GM23338 (cell line): ENCODE measurements at regions not wholly inside any gene's neighbourhood (a gene's known extent, or its start where the extent isn't known, plus 50 kb on each side); places are given as distances from the start of the nearest gene placed in this dataset.
"Not testable (repeated sequence)": the region's sequence is repeated elsewhere in the genome, so short reads cannot be mapped to it uniquely, and the experiment has no call there.

Source experiments
- ATAC-seq: fragments of 200-7000 bp; cut with Tn5 transposase; 3 replicates; pipeline ENCODE4 v1.9.1; 2020
- DNase-seq: peaks from one replicate; pipeline ENCODE4 v3.0.0-alpha.2; 2015; ENCODE audit warnings: low spot score
- H2AFZ ChIP-seq: fragments of 200-600 bp; sonication (generic); 2 replicates; pipeline ENCODE4 v1.8.0; 2016; ENCODE audit warnings: antibody characterized with exemption, mild to moderate bottlenecking, moderate library complexity
- H3F3A ChIP-seq: fragments of 200-600 bp; sonication (generic); replicated peaks from 2 replicates; pipeline ENCODE4 v1.8.0; 2017; ENCODE audit warnings: antibody characterized with exemption, mixed run types, low read depth
- H3K27ac ChIP-seq: fragments of 200-600 bp; sonication (generic); 2 replicates; pipeline ENCODE4 v1.6.1; 2016; ENCODE audit warnings: low read depth
- H3K27me3 ChIP-seq: fragments of 200-600 bp; sonication (generic); 2 replicates; pipeline ENCODE4 v1.8.0; 2016; ENCODE audit warnings: mild to moderate bottlenecking, mixed run types, moderate library complexity; ENCODE audit not compliant: insufficient read depth
- H3K36me3 ChIP-seq: fragments of 200-600 bp; sonication (generic); 2 replicates; pipeline ENCODE4 v1.8.0; 2016; ENCODE audit warnings: mild to moderate bottlenecking; ENCODE audit not compliant: insufficient read depth
- H3K4me1 ChIP-seq: fragments of 200-600 bp; sonication (generic); 2 replicates; pipeline ENCODE4 v1.8.0; 2016; ENCODE audit warnings: mild to moderate bottlenecking, moderate library complexity; ENCODE audit not compliant: insufficient read depth
- H3K4me2 ChIP-seq: fragments of 200-600 bp; sonication (generic); 2 replicates; pipeline ENCODE4 v1.7.1; 2017; ENCODE audit warnings: mixed run types
- H3K4me3 ChIP-seq: fragments of 200-600 bp; sonication (generic); 2 replicates; pipeline ENCODE4 v1.6.1; 2016; ENCODE audit warnings: mixed run types
- H3K79me2 ChIP-seq: fragments of 200-600 bp; sonication (generic); replicated peaks from 2 replicates; pipeline ENCODE4 v1.8.0; 2017; ENCODE audit warnings: mild to moderate bottlenecking; ENCODE audit not compliant: insufficient read depth
- H3K9me2 ChIP-seq: fragments of 200-600 bp; sonication (generic); 2 replicates; pipeline ENCODE4 v1.8.0; 2017; ENCODE audit not compliant: insufficient read depth
- H4K20me1 ChIP-seq: fragments of 200-600 bp; sonication (generic); replicated peaks from 2 replicates; pipeline ENCODE4 v1.8.0; 2017; ENCODE audit warnings: mild to moderate bottlenecking; ENCODE audit not compliant: insufficient read depth
- H3K27ac Mint-ChIP-seq: 2 replicates; pipeline ENCODE4 v1.8.0; 2020; ENCODE audit warnings: inconsistent platforms, mild to moderate bottlenecking, moderate library complexity, mixed read lengths
- H3K27me3 Mint-ChIP-seq: 3 replicates; pipeline ENCODE4 v1.8.0; 2022; ENCODE audit warnings: low read depth, mild to moderate bottlenecking, moderate library complexity, mixed read lengths, inconsistent platforms; ENCODE audit not compliant: insufficient read depth, poor library complexity
- H3K36me3 Mint-ChIP-seq: 3 replicates; pipeline ENCODE4 v1.8.0; 2021; ENCODE audit warnings: low read depth, mild to moderate bottlenecking, inconsistent platforms, moderate library complexity, mixed read lengths
- H3K4me1 Mint-ChIP-seq: 3 replicates; pipeline ENCODE4 v1.8.0; 2020; ENCODE audit warnings: mild to moderate bottlenecking, inconsistent platforms, mixed read lengths
- H3K4me3 Mint-ChIP-seq: 3 replicates; pipeline ENCODE4 v1.8.0; 2021; ENCODE audit warnings: moderate library complexity, mild to moderate bottlenecking, inconsistent platforms, mixed read lengths
- H3K9me3 Mint-ChIP-seq: 3 replicates; pipeline ENCODE4 v1.8.0; 2020; ENCODE audit warnings: moderate library complexity, mild to moderate bottlenecking, inconsistent platforms, mixed read lengths
- EZH2 ChIP-seq: fragments of 200-600 bp; sonication (generic); IDR thresholded peaks from one replicate; pipeline ENCODE4 v1.8.0; 2017; ENCODE audit warnings: antibody characterized with exemption, mild to moderate bottlenecking, low read depth; ENCODE audit not compliant: unreplicated experiment
- EZH2phosphoT487 ChIP-seq: fragments of 200-600 bp; sonication (generic); IDR thresholded peaks from one replicate; pipeline ENCODE4 v1.8.1; 2018; ENCODE audit warnings: antibody characterized with exemption; ENCODE audit not compliant: unreplicated experiment
- NANOG ChIP-seq: IDR thresholded peaks from 2 replicates; pipeline ENCODE4 v1.6.1; 2016; ENCODE audit warnings: antibody characterized with exemption, borderline replicate concordance
- POLR2AphosphoS5 ChIP-seq: IDR thresholded peaks from 2 replicates; pipeline ENCODE4 v1.6.1; 2016; ENCODE audit warnings: antibody characterized with exemption, low read depth
- STAT1 ChIP-seq: IDR thresholded peaks from one replicate; pipeline ENCODE4 v1.6.1; 2016; ENCODE audit warnings: antibody characterized with exemption; ENCODE audit not compliant: unreplicated experiment
- ZNF114 ChIP-seq: fragments of 250-450 bp; sonication (Bioruptor Pico); IDR thresholded peaks from 2 replicates; pipeline ENCODE4 v1.5.0; 2020; ENCODE audit warnings: mild to moderate bottlenecking, moderate library complexity

GRCh38 chr10:30708234-30708633 lies 78.7 kb upstream of the LYZL2 start:
- TF ChIP-seq NANOG (no peak), STAT1 (no peak)
- no peak overlapping the region for H3K4me3 Mint-ChIP-seq
- Histone ChIP-seq H3K4me3 (no peak overlapping the region), H3F3A (no peaks in the 10 kb centered on the region), H2AFZ (no peak overlapping the region), H4K20me1 (no peaks in the 10 kb centered on the region), H3K79me2 (no peaks in the 10 kb centered on the region), H3K27me3 (no peaks in the 10 kb centered on the region), H3K27ac (no peak overlapping the region), H3K4me2 (no peak overlapping the region), H3K4me1 (peaks cover 8% of the 10 kb centered on the region), H3K36me3 (no peaks in the 10 kb centered on the region), H3K9me2 (no peaks in the 10 kb centered on the region)
- H3K36me3 Mint-ChIP-seq = peaks cover 3% of the 10 kb centered on the region; the same call in 2 of the 3 replicates
- peaks cover 22% of the 10 kb centered on the region for H3K4me1 Mint-ChIP-seq
- H3K27me3 Mint-ChIP-seq = peaks cover 10% of the 10 kb centered on the region
- H3K27ac Mint-ChIP-seq = no peak overlapping the region
- peaks cover 2% of the 10 kb centered on the region for H3K9me3 Mint-ChIP-seq
- ATAC-seq (no peak), DNase-seq (no peak)

GRCh38 chr10:30706189-30706588 lies 76.6 kb upstream of the LYZL2 start:
- not testable (repeated sequence) for H3K4me2 ChIP-seq
- H3K27me3 Mint-ChIP-seq = peaks cover 11% of the 10 kb centered on the region

GRCh38 chr10:30705625-30706149 lies 76.1 kb upstream of the LYZL2 start:
- Histone ChIP-seq H3K4me2 (peak overlapping the region; percentile 57), H3K27me3 (no peaks in the 10 kb centered on the region), H3K79me2 (no peaks in the 10 kb centered on the region), H3K4me1 (peaks cover 21% of the 10 kb centered on the region), H4K20me1 (no peaks in the 10 kb centered on the region), H3K27ac (no peak overlapping the region), H3K9me2 (no peaks in the 10 kb centered on the region), H2AFZ (peak overlapping the region; percentile 84), H3K36me3 (no peaks in the 10 kb centered on the region), H3K4me3 (no peak overlapping the region), H3F3A (no peaks in the 10 kb centered on the region)
- Mint-ChIP-seq H3K9me3 (no peaks in the 10 kb centered on the region), H3K4me3 (0 out of 3 replicates have a peak overlapping the region, but pooled peaks have one; percentile 12), H3K36me3 (no peaks in the 10 kb centered on the region), H3K27ac (no peak overlapping the region), H3K27me3 (peaks cover 9% of the 10 kb centered on the region), H3K4me1 (peaks cover 34% of the 10 kb centered on the region)
- DNase-seq = peak; percentile 21
- TF ChIP-seq EZH2 (no peak), ZNF114 (no peak), POLR2AphosphoS5 (no peak), EZH2phosphoT487 (no peak)
- ATAC-seq = peak; percentile 69

More at GRCh38 chr10:30706189-30706588, 76.6 kb upstream of the LYZL2 start:
- H4K20me1 ChIP-seq, H3K27ac ChIP-seq, H3K4me3 ChIP-seq, H3K36me3 ChIP-seq, DNase-seq, H3K9me3 Mint-ChIP-seq, H3K79me2 ChIP-seq, H3K27me3 ChIP-seq, H3F3A ChIP-seq, H3K4me3 Mint-ChIP-seq, H3K27ac Mint-ChIP-seq, ATAC-seq, H3K9me2 ChIP-seq, H3K36me3 Mint-ChIP-seq: not testable (repeated sequence)
- peak overlapping the region; percentile 84 for H2AFZ ChIP-seq
- H3K4me1 ChIP-seq = peaks cover 16% of the 10 kb centered on the region
- peaks cover 32% of the 10 kb centered on the region for H3K4me1 Mint-ChIP-seq
